ENCODE measurements at regions not wholly inside any gene's neighbourhood (a gene's known extent, or its start where the extent isn't known, plus 50 kb on each side); places are given as distances from the start of the nearest gene placed in this dataset.

DNA sequence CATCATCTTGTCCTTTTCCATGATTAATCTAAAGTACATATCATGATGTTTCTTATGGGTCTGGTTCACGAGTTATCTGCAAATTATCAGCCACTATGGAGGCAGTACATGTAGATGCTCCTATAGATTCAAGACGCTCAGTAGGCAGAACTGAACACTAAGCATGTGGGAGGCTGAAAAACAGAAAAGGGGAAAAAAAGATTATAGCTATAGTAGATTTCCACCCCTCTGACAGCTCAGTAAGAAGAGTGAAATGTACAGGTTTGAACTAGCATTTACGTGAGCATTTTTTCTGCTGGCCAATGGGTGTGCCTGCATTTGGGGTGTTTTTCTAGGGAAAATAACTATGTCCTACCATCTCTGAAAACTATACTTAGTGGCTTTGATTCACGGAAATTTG lies 308.9 kb downstream of the ZEB2 start:
- FAIRE-seq, result no peak

DNA sequence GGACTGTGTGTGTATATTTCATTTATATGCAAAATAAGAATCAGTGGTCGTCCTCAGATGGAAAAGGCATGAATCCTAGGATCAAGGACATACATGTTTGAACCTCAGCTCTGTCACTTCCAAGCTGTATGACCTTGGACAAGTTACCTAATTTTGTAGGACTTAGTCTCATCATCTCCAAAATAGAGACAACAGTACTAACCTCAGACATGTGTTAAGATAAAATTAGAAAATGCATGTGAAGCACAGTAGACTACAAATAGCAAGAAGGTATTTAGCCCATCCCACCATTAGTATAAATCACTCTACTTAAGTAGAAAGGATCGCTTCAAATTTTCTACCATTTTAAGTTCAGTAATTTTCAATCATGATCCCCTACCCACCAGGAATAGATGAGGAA lies 309.8 kb downstream of the ZEB2 start:
- no peak for FAIRE-seq

DNA sequence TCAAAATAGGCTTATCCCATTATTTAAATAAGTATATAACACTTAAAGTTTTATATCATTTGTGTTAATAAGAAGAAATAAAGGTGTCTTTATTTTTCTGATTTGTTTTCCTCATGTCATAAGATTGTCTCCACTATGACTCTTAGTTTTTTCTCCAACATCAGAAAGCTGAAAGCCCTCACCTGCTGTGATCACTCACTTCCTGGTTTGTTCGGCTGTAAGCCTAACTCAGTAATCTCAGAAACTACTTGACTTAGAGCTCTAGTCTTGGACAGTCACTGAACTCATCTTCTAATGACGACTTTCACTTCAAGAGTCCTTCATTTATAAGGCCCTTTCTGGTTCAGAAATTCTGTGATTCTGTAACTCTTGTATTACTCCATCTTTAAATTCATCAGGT lies 311.0 kb downstream of the ZEB2 start:
- no peak for FAIRE-seq

GRCh38 chr2:144206019-144206418 lies 313.9 kb downstream of the ZEB2 start:
- no peak for FAIRE-seq

GRCh38 chr2:144201868-144202468 lies 318.0 kb downstream of the ZEB2 start:
- FAIRE-seq, result no peak

GRCh38 chr2:144201126-144201525 lies 318.8 kb downstream of the ZEB2 start:
- FAIRE-seq, result no peak

GRCh38 chr2:144198116-144198515 lies 321.8 kb downstream of the ZEB2 start:
- no peak for FAIRE-seq

GRCh38 chr2:144194326-144195071 lies 325.4 kb downstream of the ZEB2 start:
- no peak for FAIRE-seq

DNA sequence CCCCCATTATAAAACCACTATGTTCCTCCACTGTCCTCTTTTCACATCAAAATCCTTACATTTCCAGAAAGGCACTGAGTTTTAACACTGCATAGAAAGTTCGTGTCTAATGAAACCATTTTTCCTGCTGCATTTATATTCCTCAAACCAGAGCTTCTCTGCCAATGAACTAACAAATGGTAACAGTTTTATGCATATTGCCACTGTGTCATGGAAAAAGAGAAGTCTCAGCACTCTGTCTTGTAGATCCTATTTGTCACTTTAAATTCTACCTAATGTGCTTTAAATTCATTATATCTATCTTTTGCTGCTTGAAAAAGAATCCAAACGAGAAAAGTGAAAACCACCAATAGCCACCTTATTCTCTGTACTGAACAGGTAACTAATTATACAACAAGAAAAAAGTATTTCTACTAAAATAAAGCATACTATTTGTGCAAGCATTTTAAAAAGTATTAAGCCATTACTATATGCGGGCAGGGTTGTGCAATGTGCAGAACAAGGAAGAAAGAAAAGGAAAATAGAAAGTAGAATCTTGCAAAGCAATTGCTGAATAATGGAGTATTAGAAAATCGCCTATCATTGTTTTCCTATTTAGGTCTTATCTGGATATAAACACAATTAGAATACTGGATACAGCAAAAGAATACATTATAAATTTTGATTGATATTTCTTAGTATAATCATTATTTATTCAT lies 328.9 kb downstream of the ZEB2 start:
- FAIRE-seq, result no peak

DNA sequence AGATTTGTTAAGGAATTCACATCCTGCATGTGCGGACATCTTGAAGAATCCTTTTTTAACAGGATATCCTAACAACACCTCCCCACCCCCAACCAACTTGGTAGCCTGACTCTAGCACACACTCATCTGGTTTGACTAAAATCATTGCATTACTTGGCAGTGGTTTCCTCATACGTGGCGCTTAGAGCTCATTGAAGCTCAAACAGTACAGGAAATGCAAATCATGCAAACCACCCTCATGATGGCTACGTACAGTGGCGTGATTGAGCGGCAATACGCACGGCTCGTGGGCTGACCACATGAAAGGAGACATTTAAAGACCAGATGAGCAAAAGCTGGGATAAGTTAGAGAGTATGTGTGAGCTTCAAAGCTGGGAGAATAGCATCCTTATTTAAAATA lies 336.2 kb downstream of the ZEB2 start:
- FAIRE-seq, result no peak

DNA sequence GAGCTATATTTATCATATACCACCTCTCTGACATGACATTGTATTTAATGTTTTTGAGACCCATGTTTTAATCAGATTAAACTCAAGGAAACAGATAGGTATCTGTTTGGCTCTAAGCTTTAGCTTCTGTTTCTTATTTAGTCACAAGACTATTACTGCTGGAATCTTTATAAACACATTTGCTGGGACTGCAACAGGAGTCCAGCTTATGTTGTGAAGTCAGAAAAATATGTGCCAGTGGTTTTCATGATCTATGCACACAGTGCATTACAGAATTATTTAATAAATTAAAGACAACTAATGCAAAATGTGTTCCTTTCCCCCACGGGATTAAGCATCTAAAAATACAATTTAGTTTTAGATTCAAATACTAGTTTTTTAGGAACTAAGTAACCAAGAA lies 338.9 kb downstream of the ZEB2 start:
- no peak for FAIRE-seq

DNA sequence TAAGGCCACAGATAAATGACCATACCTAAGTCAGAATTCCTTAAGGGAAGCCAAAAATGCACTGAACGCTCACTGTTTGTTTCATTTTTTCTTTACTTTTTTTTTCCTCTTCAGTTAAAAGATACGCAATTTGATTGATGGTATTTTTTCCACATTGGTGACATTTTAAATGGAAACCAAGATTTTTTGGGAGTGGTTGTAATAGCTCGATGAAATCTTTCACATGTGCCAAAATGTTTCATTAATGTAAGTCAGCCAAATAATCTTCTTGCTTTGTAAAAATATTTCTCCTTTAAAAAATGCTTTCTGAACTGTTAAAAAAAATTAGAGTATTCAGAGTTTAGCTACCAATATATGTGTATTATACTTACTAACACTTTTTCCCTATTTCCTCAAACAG lies 339.8 kb downstream of the ZEB2 start:
- FAIRE-seq, result no peak

- FAIRE-seq, result no peak
These were observed 349.7 kb downstream of the ZEB2 start for GRCh38 chr2:144170179-144170578.

DNA sequence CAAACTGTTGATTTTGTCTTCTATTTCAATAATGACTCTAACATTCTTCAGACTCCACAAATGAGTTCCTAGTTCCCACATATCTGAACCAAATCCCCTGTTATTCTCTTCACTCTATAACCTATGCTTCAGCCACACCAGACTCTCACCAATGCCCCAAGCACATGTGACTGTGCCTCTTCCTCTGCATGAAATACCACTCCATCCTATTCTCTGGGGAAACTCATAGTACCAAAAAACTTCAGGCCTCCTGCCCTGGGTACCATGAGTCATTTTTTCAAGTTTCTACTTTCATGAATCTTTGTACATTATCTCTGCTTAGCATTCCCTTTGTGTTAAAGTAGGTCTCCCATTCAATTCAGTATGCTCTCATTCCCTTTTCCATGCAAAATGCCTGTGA lies 353.2 kb downstream of the ZEB2 start:
- no peak for FAIRE-seq

- no peak for FAIRE-seq
These were observed 354.2 kb downstream of the ZEB2 start for GRCh38 chr2:144165599-144166250.

DNA sequence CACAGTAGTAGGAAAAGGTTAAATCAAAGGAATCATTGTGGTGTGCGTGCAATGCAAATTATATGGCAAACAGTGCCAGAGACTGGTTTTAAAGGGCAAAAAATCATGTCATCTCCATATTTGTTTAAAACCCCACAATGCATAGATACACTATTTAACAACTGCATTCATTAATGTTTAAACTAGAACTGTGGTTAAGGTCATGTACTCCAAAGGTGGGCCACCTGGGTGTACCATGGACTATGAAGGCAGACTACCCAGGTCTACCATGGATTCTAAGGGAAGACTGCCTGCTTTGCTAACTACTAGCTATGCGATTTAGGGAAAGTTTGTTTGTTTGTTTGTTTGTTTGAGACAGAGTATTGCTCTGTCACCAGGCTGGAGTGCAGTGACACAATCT lies 356.3 kb downstream of the ZEB2 start:
- FAIRE-seq, result no peak

- FAIRE-seq, result no peak
These were observed 357.3 kb downstream of the ZEB2 start for GRCh38 chr2:144162652-144163051.

DNA sequence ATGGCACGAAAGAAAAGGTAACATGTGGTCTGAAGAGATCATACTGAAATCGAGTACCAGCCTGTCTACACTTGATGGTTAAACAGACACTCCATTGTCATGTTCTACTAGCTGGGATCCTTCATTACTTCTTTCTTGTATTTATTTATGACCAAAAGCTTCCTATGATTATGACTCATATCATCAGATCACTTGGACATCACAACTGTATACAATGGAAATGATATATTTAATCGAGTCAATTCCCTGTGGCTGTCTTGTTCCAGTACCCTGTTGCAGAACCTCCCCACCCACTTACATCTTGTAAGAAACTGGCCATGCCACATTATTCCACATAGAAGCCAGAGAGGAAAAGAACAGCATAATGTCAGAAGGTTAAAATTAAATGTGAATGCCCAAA lies 358.9 kb downstream of the ZEB2 start:
- FAIRE-seq, result no peak

- FAIRE-seq, result no peak
These were observed 360.7 kb downstream of the ZEB2 start for GRCh38 chr2:144159240-144159639.

GRCh38 chr2:144158096-144158495 lies 361.8 kb downstream of the ZEB2 start:
- no peak for FAIRE-seq

DNA sequence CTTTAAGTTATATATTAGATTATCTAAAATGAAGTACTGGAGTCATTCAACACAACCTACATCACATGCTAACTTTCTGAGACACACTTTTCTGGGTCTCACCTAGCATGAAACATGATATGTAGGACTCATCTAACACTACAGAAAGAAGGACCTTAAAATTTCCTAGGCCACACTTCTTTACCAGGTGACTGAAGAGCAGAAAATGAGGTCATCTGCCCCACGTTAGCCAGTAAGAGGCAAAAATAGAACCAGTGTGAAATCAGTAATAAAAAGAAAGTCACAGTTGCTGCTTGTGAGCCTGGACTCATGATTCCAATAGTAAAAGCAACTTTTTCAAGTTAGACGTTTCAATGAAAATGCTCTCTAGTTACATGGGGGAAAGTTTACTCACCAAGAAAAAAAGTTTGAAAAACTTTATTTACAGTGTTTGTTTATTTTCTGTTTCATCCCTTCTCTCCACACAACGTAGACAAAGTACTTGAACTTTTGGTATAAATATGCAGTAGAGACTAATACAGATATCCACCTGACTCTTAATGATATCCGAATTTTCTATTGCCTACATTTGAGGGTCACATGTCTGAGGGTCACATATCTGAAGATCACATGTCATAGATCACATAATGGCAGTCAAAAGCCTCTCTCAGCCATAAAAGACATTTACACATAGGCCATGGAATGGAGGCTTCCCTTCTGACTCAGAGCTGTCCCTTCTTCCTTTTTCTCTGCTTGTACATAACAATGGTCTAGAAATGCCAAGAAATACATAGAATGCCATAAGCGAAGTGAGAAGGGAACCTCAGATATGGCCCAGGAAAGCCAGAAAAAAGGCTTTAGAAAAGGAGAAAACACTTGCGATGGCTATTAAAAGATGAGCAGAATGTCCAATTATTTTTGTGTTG lies 362.9 kb downstream of the ZEB2 start:
- no peak for FAIRE-seq

GRCh38 chr2:144154205-144154604 lies 365.7 kb downstream of the ZEB2 start:
- no peak for FAIRE-seq

- FAIRE-seq, result no peak
These were observed 367.1 kb downstream of the ZEB2 start for GRCh38 chr2:144152817-144153271.

Measured in A204.1 (cell line).